GM12891 (cell line): ENCODE measurements at regions not wholly inside any gene's neighbourhood (a gene's known extent, or its start where the extent isn't known, plus 50 kb on each side); places are given as distances from the start of the nearest gene placed in this dataset.

Experiments used
- POLR2A ChIP-seq: IDR thresholded peaks from 2 replicates; pipeline ENCODE4 v1.6.1; 2011; ENCODE audit warnings: low read depth, low read length, control low read depth
- TAF1 ChIP-seq: IDR thresholded peaks from 2 replicates; pipeline ENCODE4 v1.6.1; 2011; ENCODE audit warnings: low read depth, low read length, control low read depth

GRCh38 chr6:141467041-141467440 is 665.7 kb upstream of the GJE1 start:
- no peak for TF ChIP-seq TAF1
- TF ChIP-seq POLR2A: no peak
